ENCODE measurements at regions not wholly inside any gene's neighbourhood (a gene's known extent, or its start where the extent isn't known, plus 50 kb on each side); places are given as distances from the start of the nearest gene placed in this dataset.

DNA sequence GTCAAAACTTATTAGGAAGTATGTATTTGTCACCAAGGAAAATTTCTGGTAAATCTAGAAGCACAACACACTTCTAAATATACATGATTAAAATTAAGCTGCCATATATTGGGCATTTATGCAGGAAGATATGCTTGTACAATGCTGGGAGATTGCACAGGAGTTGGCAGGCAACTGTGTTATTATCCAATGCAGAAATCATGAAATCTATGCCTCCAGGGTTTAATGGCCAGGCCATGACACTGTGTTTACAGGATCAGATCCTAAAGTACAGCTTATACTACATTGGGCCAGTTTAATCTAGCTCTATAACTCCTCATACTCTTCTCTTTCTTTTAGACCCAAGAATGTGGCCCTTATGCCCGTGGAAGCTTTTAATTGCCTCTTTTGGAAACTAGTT is 391.4 kb upstream of the DPH6 start:
- no peaks in the 10 kb centered on the region for H3K9me1 ChIP-seq (ENCODE audit: insufficient read depth, low read length)
- H2BK20ac ChIP-seq (ENCODE audit: low read depth, low read length): no peak overlapping the region
- H2AK5ac ChIP-seq (ENCODE audit: low read depth, low read length): no peak overlapping the region
- in situ Hi-C loops (cut with MboI; ENCODE audit: low sequenced_read_pairs): no loop called here
- intact Hi-C loops (cut with micrococcal nuclease): no loop called here
- H3K27ac ChIP-seq (ENCODE audit: insufficient read depth, low read length): no peak overlapping the region
- H3K18ac ChIP-seq (ENCODE audit: low read depth, low read length): no peak overlapping the region
- TF ChIP-seq POLR2A (IDR thresholded peaks at IDR 0.05; ENCODE audit: low read depth, low read length) (no peak), RFX5 (IDR thresholded peaks at IDR 0.05; ENCODE audit: low read depth, low read length) (no peak), MAZ (IDR thresholded peaks at IDR 0.05; ENCODE audit: borderline replicate concordance, low read depth, low read length) (no peak), SMC3 (IDR thresholded peaks at IDR 0.05; ENCODE audit: low read depth, low read length) (no peak), MXI1 (IDR thresholded peaks at IDR 0.05; ENCODE audit: borderline replicate concordance, low read depth, low read length) (no peak)
- no peak overlapping the region for H2BK120ac ChIP-seq (ENCODE audit: low read depth, low read length)
- CTCF ChIA-PET: interaction anchor here (0.6 kb wide), 1 partner anchor 63 kb away, joined by 3 read pairs; no protein-coding TSS in a partner anchor
- no peak overlapping the region for H3K56ac ChIP-seq (ENCODE audit: extremely low read depth, insufficient read depth, low read length)
- H3K23ac ChIP-seq (ENCODE audit: low read depth, low read length): no peak overlapping the region
- POLR2A ChIA-PET (ENCODE audit: unreplicated experiment): no interaction called here
- no peak overlapping the region for H2AFZ ChIP-seq (replicated peaks; ENCODE audit: low read length, poor library complexity)
- H3K27me3 ChIP-seq (ENCODE audit: control insufficient read depth, insufficient read depth, low read length): no peaks in the 10 kb centered on the region
- H3K36me3 ChIP-seq (ENCODE audit: control insufficient read depth, insufficient read depth, low read length): no peaks in the 10 kb centered on the region
- H2BK15ac ChIP-seq (ENCODE audit: low read depth, low read length): no peak overlapping the region
- H3K4ac ChIP-seq (ENCODE audit: low read depth, low read length): no peak overlapping the region
- no peak overlapping the region for H2AK9ac ChIP-seq (replicated peaks; ENCODE audit: low read depth, low read length, poor library complexity)
- no peak overlapping the region for H3K4me3 ChIP-seq (ENCODE audit: insufficient read depth, low read depth, low read length)
- H3K9ac ChIP-seq (ENCODE audit: low read depth, low read length): no peak overlapping the region
- no TSS peak for BruUV-seq (replicated peaks)
- no peaks in the 10 kb centered on the region for H4K20me1 ChIP-seq (ENCODE audit: insufficient read depth, low read length)
- ATAC-seq (ENCODE audit: low read depth) (no peak), DNase-seq (no peak)
- H3K14ac ChIP-seq (replicated peaks; ENCODE audit: low read depth, low read length): no peak overlapping the region
- H3K9me3 ChIP-seq (ENCODE audit: control insufficient read depth, insufficient read depth, low read length): no peaks in the 10 kb centered on the region
- H4K91ac ChIP-seq (ENCODE audit: insufficient read depth, low read depth, low read length): no peak overlapping the region
- H2BK5ac ChIP-seq (ENCODE audit: low read depth, low read length, poor library complexity, severe bottlenecking): no peak overlapping the region
- no CpG with 5 or more reads among the region's 1 CpG for WGBS, 2 experiments (ENCODE audit: extremely low coverage in 2 of 2, insufficient read length in 1 of 2)
- no peak overlapping the region for H3K4me2 ChIP-seq (ENCODE audit: low read depth, low read length)
- no peaks in the 10 kb centered on the region for H3K4me1 ChIP-seq (ENCODE audit: control insufficient read depth, insufficient read depth, low read length)
- H4K5ac ChIP-seq (ENCODE audit: low read depth, low read length): no peak overlapping the region
- dilution Hi-C loops (cut with HindIII; ENCODE audit: low sequenced_read_pairs, unreplicated experiment): no loop called here
- no peak overlapping the region for H4K8ac ChIP-seq (ENCODE audit: low read depth in 2 of 2, low read length in 2 of 2)
- H3K79me1 ChIP-seq (ENCODE audit: low read depth in 1 of 2, low read length in 2 of 2): no peaks in the 10 kb centered on the region

Measured in IMR-90 (cell line).